ENCODE measurements at regions not wholly inside any gene's neighbourhood (a gene's known extent, or its start where the extent isn't known, plus 50 kb on each side); places are given as distances from the start of the nearest gene placed in this dataset.

DNA sequence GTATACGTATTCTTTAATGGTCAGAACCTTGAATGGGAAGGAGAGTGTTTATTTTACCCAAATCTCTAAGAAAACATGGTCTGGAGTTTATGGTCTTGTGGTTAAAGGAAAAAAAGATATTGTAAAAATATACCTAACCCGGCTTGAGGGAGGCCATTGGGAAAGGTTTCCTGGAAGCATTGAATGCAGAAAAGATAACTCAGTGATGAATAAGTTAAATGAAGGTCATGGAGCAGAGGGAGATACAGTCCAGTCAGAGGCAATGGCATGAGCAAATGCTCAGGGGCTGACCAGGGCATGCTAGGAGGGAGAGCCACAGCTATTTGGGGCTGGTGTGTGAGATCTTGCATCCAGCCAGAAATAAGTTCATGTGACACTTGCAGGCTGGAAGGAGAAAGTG is 430.4 kb upstream of the CDH5 start:
- DNase-seq: no peak

DNA sequence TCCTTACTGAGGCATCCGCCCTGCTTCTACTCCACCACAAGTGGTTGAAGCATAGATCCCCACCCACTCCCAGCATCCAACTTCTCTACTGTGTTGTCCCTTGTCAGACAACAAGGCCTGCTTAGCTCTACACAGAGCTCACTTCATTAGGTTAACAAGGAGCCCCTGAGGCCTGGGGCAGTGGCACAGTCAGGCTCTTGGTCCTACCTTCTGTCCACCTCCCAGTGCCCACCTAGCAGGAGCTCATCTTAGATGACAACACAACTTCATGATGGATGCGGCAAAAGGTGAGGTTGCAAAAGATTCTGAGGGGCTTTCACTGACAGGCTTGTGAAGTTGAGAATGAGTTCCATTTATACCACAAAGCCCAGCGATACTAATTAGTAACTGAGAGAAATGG is 432.0 kb upstream of the CDH5 start:
- DNase-seq: no peak

DNA sequence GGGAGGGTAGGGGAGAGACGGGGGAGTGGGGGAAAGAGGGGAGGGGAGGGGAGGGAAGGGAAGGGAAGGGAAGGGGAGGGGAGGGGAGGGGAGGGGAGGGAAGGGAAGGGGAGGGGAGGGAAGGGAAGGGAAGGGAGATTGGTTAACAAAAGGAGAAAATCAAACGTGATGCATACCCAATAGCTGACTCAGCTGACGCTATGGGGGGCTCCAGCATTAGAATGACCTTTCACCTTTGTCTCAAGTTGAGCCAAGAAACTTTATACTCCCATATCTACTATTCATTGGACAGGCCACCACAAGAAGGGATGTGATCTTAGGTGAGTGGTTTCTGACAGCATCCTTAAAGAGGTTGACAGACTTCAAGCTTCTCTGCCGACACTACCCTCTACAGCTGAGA is 432.8 kb upstream of the CDH5 start:
- DNase-seq: no peak

DNA sequence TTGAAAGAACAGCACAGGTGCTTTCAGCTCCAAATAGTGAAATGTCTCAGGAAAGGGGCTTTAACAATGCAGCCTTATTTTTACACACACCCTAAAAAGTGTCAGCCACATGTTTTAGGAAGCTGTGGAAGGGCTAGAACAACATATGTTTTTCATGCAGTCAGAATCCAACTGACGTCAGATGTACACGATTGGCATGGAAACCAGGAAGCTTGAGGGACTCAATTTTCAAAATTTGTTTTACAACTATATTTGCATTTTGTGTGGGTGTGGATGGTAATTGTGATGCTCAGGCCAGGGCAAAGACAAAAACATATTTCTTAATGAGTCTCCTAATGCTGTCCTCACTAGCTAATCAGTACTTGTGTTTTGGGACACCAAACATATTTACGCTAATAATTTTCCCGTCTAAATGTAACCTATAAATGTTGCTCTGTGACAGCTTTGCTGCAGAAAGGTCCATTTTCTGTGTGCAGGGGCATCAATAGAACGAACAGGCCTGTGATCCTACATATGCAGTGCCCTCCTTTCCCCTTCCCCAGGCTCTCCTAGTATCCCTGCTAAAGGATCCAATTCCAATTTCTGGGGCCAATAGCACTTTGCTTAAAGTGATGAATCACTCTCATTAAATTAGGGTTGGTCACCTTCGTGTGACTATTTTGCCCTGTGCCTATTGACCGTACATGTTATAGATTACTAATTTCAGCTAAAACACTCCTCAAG is 434.0 kb upstream of the CDH5 start:
- no peak for DNase-seq

DNA sequence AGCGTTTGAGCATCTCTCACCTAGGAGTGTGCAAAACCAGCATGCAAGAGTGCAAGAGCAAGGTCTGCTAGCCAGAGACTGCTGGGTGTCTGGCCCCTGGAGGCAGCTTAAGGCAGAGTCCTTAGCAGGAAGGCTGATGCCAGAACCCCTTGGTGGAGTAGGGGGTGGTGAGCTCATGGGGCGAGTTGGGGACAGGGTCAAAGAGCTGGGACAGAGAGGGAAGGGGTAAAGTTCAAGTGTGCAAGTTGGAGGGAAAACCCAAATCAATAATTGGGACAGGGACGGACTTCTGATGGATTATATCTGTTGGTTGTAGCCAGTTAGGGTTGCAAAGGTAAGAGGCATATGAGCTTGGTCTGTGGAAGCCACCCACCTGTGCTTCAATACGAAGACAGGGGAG is 443.6 kb upstream of the CDH5 start:
- DNase-seq: no peak

DNA sequence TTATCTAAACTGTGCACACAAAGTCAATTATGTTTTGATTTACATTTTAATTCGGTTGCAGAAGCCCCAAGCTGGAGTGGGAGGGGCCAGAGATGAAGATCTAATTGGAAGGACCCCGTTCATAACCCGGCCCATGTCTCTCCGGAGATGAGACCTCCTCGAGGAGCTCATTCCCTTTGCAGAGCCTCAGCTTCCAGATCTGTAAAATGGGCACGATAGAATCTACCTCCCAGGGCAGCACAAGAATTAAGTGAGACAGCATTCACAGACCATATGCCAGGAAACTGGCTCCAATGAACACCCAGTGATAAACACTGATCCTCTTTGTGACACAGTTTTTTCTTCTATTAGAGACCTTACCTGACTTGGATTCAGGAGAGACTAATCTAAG is 446.5 kb upstream of the CDH5 start:
- DNase-seq: no peak

DNA sequence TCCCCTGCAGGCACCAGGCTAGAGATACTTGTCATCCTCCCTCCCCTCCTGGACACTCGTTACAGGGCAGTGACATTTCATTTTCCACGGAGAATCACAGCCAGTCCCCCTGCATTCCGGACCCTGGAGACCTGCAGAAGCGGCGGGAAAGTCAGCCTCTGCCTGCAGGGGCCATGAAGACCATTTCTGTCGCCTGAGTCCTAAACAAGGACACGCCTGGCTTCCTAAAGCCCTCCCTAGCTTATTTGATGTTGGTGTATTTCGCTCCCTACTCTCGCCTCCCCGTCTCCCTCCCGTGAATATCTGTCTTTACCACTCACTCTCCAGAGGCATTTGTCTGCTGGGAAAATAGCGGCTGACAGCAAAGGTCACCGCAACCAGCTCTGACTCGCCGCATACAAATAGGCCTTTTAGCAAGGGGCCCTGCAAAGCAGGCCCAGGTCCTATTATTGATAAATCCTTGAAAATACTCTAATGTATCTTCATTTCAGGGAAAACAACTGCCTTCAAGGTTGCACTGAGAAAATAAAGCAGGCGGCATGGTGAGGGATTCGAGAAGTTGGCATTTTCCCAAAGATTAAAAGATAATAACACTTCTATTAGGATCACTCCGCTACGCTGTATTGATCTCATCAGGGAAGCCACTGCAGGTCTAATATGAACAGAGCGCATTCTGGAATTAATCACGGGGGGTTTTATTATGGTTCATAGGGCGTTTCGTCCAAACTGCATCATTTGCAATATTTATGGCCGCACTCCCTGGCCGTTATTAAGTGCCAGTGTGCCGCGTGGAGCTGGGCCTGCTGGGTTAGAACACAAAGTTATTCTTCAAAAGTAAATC is 447.1 kb upstream of the CDH5 start:
- DNase-seq: no peak

DNA sequence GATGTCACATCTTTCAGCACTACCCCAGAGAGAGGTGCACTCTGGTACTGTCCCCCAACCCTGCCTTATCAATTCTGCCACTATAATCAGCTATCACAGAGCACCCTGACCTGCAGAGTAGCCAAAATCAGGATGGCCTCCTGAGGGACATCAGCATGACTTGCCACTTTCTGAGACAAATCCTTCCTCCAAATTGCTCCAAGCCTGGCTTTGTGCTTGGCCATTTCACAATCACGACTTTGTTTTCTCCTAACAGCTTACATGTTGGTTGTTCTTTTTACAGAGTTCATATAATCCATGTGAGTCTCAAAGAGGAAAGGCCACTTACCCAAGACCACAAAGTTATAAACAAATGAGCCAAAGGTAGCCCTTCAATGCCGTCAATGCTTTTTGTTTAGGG is 449.0 kb upstream of the CDH5 start:
- DNase-seq: no peak

DNA sequence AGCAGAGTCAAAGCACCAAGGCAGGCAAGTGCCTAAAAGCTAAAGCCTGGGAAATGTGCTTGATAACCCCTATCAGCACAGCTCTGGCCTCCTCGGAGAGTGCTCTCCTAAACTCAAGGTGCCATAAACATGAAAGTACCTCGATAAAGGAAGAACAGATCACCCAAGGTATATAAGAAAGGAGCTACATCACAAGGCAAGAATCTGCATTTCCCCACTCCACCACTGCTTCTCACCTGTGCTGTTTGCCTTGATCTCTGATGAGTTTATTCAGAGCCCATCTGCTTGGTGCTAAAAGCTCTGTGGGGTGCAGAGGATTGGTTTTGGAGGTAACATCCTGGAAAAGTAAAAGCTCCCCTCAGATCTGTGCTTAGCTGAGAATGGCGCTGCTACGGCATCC is 449.5 kb upstream of the CDH5 start:
- no peak for DNase-seq

DNA sequence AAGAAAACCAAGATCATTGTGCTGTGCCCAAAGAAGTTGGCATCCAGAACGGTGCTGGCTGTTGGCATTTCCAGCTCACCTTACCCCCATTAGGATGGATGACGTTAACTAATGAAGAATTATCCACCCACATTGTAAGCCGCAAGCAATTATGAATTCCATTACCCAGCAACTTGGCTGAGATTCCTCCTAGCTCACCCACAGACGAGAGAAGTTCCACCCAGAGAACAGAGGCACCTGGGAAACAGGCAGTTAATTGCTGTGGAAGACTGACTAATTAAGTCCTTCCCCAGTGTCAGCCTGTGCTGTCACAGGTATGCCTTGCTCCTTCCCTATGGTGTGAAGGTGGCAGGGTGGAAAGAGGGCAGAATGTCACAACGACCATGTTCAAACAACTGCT is 456.2 kb upstream of the CDH5 start:
- no peak for DNase-seq

DNA sequence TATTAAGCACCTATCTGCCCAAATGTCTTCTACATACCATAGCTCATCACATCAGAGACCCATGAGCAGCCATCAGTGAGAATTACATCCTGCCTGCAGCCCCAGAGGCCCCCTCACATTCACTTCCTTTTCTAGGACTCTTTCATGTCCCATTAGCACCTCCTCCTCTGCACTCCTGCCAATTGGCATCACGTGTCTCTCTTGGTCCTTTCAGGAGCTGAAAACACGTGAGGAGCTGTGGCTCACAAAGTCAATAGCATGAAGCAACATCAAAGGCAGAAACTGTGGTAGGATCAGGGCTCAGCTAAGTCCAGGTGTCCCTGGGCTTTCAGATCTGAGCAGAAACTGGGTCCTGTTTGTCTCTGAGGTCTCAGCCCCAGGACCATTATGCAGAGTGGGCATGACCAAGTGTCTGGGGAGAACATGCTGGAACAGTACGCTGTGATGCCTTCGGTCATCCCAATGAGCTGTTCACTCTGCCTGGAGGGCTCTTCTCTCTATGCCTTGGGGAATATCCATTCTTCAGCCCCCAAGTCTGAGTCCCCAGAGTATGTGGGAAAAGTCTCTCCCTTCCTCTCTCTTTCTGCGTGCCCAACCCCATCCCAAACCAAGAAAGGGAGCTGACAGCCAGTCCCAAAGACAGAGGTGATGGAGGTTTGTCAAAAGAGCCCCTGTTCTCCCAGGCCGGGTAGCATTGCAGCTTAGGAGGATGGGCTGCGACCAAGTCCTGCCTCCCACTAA is 457.0 kb upstream of the CDH5 start:
- no peak for DNase-seq

DNA sequence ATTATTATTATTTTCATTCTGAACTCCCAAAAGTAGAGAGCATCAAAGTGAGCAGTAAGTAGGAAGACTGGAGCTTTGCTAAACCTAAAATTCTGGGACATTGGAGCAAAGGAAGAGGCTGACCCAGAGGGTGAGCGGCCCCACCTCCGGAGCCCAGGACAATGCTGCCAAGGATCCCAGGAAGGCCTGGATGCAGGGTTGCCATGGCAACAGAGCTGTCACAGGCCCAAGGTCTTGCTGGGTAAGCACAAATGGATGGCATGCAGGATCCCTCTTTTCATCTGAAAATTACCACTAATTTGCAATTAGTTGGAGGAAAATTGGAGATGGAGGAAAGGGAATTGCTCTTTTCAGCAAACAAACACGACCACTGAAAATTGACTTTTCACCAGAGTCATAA is 457.9 kb upstream of the CDH5 start:
- DNase-seq: no peak

DNA sequence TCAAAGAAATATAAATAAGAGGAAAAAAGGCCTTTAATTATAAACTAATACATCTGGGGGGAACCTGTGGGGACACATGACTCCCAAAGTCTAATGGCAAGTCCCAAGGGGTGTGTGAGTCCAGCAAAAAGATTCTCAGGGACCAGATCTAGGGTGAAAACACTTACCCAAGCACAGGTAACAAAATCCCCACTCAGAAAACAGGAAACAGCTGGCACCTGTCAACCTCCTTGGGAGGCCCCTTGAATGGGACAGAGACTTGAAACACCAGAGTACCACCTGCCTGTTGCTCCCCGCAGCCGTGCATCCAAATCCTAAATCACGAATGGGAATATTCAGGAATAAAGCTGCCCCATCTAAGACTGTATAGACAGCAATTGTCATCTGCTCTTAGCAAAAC is 461.2 kb upstream of the CDH5 start:
- DNase-seq: no peak

DNA sequence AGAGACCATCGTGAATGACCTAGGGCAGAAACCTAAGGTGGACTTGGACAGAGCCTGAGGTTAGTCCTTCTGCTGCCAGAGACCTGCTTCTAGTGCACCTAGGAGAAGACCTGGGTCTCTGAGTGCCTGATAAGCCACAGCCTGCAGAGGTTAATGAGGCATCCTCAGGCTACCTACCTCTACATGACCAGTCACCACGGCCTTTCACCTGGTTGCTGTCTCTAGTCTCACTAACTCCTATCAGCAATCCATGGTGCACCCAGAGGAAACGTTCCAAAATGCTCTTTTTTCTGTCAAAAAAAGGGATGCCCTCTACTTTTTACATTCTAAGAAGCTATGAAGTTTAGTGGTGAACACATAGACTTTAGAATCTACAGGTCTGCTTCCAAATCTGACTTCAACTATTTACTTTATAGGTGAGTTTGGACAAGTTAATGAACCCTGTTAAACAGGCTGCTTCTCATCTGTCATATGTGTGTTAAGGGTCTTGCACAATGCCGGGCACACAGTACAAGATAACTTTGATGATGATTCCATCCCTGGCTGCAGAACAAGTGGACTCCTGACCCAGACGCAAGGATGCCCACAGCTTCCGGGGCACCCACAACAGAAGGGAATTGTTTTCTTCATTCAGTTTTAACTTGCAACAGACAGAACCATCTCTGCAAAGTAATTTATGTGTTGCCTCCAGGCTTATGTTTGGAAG is 469.9 kb upstream of the CDH5 start:
- no peak for DNase-seq

DNA sequence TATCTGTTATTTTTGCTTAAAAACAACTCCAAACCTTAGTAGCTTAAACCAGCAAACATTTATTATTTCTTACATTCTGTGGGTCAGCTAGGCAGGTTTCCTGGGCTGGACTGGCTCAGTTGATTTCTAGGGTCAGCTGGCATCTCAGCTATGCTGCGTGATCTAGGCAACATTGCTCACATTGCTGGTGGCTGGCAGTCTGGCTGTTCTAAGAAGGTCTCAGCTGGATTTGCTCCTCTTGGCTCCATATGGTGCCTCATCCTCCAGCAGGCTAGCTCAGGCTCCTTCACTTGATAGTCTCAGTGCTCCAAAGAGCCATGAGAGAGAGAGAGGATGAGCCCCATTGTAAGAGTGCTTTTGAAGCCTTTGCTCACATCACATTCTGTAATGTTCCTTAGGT is 470.6 kb upstream of the CDH5 start:
- no peak for DNase-seq

DNA sequence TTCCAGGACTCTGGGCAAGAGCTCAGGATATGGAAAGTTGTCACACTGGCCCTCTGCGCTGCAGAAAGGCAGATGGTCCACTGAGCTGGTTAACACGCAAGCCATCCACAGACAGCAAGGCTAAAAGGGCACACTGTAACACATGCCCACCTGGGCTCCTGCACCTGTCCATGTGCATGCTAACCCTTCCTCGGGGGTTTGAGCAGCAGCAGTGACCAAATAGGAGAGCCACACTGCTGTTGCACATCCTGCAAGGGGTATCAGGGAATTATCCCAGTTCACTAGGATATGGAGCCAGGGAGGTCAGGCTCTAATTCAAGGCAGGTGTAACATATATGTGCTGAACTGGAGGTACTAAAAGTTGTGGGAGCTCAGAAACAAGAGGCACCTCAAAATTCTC is 471.0 kb upstream of the CDH5 start:
- no peak for DNase-seq

DNA sequence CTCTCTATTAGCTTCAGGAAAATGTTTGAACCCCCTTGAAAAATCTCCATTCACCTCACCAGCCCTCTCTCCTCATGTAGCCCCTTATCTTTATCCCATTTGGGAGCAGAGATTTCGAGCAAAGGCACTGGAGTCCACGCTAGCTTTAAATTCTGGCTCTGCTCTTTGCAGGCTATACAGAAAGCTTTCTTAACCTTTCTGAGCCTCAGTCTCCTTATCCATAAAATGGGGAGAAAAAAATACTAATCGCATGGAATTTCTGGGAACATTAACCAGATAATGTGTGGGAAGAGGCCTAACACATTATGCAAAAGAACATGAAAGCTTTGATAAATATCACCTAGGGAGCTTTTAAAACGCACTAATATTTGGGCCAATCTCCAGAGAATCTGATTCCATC is 476.3 kb upstream of the CDH5 start:
- no peak for DNase-seq

DNA sequence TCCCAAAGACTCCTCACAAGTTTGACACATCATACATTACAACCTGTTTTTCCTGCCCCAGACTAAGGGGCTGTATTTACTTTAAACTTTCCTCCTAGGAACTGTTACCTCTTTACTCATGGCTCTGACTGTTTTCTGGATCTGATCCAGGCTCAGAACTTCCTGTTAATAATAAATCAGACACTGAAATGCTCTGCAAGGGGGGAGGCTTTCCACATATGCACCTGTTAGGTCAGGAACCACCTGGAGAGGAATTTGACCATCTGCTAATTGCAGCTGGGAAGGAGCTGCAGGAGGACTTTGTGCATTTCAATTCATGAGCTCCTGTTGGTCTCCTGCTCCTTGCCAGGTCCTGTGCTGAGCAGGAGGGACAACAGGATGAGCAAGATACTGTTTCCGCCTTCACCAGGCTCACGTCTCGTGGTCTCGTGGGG is 476.9 kb upstream of the CDH5 start:
- no peak for DNase-seq

DNA sequence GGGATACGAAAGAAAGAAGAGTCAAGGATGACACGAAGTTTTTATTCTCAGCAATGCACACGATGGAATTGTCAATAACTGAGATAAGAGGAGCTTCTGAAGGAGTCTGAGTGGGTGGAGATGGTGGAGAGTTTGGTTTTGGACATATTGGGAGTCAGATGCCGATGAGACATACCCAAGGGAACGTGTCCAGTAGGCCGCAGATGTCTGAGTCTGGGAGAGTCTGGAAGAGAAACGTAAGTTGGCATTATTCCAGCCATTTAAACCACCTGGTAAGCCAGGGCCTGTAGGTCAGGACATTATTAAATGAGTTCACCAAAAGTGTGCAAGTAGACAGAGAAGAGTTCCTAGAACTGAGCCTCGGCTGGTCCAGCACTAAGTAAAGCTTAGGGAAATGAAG is 478.3 kb upstream of the CDH5 start:
- no peak for DNase-seq

DNA sequence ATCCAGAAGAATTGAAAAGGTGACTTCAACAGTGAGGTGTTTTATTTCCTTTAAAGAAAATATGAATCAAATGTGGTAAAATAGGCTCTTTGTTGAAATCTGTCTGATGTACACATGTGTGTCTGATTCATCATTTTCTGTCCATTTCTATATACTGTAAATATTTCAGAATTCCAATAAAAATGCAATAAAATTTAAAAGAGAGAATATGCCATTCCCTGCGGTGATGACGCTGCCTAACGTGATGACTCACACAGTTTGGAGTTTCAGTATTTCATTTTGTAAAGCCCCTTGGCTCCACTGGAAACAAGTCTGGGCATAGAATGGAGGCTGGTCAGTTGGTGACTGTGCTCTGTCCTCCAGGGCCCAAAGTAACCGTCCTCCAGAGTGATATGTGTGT is 482.5 kb upstream of the CDH5 start:
- DNase-seq: no peak

DNA sequence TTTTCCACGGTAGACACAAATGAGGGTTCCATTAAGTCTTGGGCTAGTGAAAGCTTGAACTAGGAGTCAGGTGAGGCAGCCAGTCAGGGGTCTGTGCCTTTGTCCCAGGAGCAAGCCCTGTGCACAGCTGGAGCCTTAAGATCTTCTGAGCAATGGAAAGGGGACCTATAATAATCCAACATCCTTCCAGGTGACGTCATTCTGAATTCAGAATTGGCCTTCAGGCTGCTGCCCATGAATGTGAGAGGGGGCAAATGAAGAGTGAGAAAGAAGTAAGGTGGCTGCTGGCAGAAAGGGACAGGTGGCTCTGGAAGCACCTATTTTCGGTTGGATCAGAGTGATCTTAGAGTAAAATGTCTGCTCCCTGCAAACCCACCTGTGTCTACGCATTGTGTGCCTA is 488.1 kb upstream of the CDH5 start:
- no peak for DNase-seq

DNA sequence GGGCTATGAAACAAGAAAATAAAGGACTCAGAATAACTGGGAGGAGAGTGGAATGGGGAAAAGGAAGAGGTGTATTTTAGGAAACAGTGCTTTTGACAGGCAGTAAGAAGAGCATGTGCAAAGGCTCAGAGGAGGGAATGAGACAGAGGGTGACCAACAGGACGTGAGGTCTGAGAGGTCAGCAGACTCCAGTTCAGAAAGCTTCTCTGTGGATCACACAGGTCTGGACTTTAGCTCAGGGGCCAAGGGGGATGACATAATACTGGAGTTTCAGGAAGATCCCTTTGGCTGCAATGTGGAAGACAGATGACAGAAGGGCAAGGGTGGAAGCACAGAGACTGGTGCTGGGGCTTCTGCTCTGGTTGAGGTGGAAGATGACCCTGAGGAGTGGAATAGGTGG is 489.9 kb upstream of the CDH5 start:
- DNase-seq: no peak

DNA sequence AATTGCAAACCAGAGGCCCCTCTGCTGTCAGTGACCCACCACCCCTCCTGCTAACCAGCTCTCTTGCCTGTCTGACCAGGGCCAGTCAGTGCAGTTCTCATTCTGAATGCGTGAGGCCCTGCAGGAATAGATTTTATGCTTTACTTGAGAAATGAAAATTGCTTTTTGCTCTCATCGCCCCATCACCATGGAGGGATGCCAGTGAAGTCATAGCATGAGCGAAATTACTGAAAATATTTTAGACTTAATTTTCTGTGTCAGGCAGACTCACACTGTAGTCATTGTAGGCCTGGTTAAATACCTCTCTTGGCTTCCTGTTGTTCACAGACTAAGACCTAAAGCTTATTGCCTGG is 490.5 kb upstream of the CDH5 start:
- no peak for DNase-seq

All from GF-D8 (cell line).